ENCODE measurements at regions not wholly inside any gene's neighbourhood (a gene's known extent, or its start where the extent isn't known, plus 50 kb on each side); places are given as distances from the start of the nearest gene placed in this dataset.

- no peak for DNase-seq
Measured at GRCh38 chr7:118085000-118085399, 99.0 kb upstream of the LSM8 start.

- DNase-seq: no peak
Measured at GRCh38 chr7:118087126-118087525, 96.8 kb upstream of the LSM8 start.

GRCh38 chr7:118094044-118094443, 89.9 kb upstream of the LSM8 start:
- no peak for DNase-seq

GRCh38 chr7:118104812-118105441, 79.0 kb upstream of the LSM8 start:
- DNase-seq: no peak

- no peak for DNase-seq
Measured at GRCh38 chr7:118109607-118110006, 74.4 kb upstream of the LSM8 start.

GRCh38 chr7:118110178-118110925, 73.6 kb upstream of the LSM8 start:
- no peak for DNase-seq

GRCh38 chr7:118111347-118111746, 72.6 kb upstream of the LSM8 start:
- no peak for DNase-seq

- DNase-seq: no peak
Measured at GRCh38 chr7:118114175-118114574, 69.8 kb upstream of the LSM8 start.

GRCh38 chr7:118129041-118129795, 54.7 kb upstream of the LSM8 start:
- no peak for DNase-seq

GRCh38 chr7:118132764-118133163, 51.2 kb upstream of the LSM8 start:
- DNase-seq: no peak
